SK-N-SH (cell line): ENCODE measurements at regions not wholly inside any gene's neighbourhood (a gene's known extent, or its start where the extent isn't known, plus 50 kb on each side); places are given as distances from the start of the nearest gene placed in this dataset.

Experiments
- CTCF ChIA-PET: fragments of 300-600, 350-600 bp; formaldehyde crosslinking; extraction: SDS; loops from one replicate; lab custom pipeline; 2021; lab: Yijun Ruan, JAX
- POLR2A ChIA-PET: fragments of 350-600 bp; sonication (Branson Sonifier 250); formaldehyde crosslinking; extraction: SDS; loops from one replicate; lab custom pipeline; 2020; ENCODE audit warnings: antibody characterized with exemption, inconsistent platforms; lab: Yijun Ruan, JAX
- DNase-seq: peaks from one replicate; pipeline ENCODE4 v3.0.0; 2012
- H2AFZ ChIP-seq: fragments of 200-600 bp; sonication (generic); 2 replicates; pipeline ENCODE4 v1.8.1; 2016; ENCODE audit warnings: antibody characterized with exemption, mild to moderate bottlenecking, low read depth
- H3F3A ChIP-seq: fragments of 200-600 bp; sonication (generic); replicated peaks from 2 replicates; pipeline ENCODE3; 2016; ENCODE audit warnings: antibody characterized with exemption, mild to moderate bottlenecking; ENCODE audit not compliant: insufficient read depth
- H3K27ac ChIP-seq, 2 experiments: fragments of 200-500 bp in 1 of 2; fragments of 200-600 bp in 1 of 2; sonication (Bioruptor generic) in 1 of 2; sonication (generic), shearing (Covaris generic) in 1 of 2; 2 replicates each; pipeline versions ENCODE4 v1.5.1 to v1.6.1; 2014 to 2016; ENCODE audit warnings: low read depth in 2 of 2, inconsistent platforms in 1 of 2, low read length in 1 of 2, mild to moderate bottlenecking in 1 of 2, mixed read lengths in 1 of 2
- H3K27me3 ChIP-seq: fragments of 200-600 bp; sonication (generic), shearing (Covaris generic); 2 replicates; pipeline ENCODE4 v1.6.1; 2016; ENCODE audit warnings: mixed run types; ENCODE audit not compliant: insufficient read depth
- H3K36me3 ChIP-seq, 2 experiments: fragments of 200-500 bp in 1 of 2; fragments of 200-600 bp in 1 of 2; sonication (Bioruptor generic) in 1 of 2; sonication (generic) in 1 of 2; replicated peaks in 1 of 2; 2 replicates each; pipeline versions ENCODE3 to v1.5.1; 2014 to 2016; ENCODE audit warnings: low read length in 1 of 2, mild to moderate bottlenecking in 1 of 2; ENCODE audit not compliant: insufficient read depth in 2 of 2, control insufficient read depth in 1 of 2
- H3K4me1 ChIP-seq, 2 experiments: fragments of 200-500 bp in 1 of 2; fragments of 200-600 bp in 1 of 2; sonication (Bioruptor generic) in 1 of 2; sonication (generic), shearing (Covaris generic) in 1 of 2; 2 replicates each; pipeline versions ENCODE4 v1.5.1 to v1.6.1; 2014 to 2016; ENCODE audit warnings: low read depth in 1 of 2, low read length in 1 of 2, mixed run types in 1 of 2; ENCODE audit not compliant: insufficient read depth in 2 of 2, control insufficient read depth in 1 of 2
- H3K4me2 ChIP-seq: fragments of 200-600 bp; sonication (generic), shearing (Covaris generic); 2 replicates; pipeline ENCODE4 v1.6.1; 2017; ENCODE audit warnings: mixed run types
- H3K4me3 ChIP-seq, 2 experiments: fragments of 200-500 bp in 1 of 2; fragments of 200-600 bp in 1 of 2; sonication (Bioruptor generic) in 1 of 2; sonication (generic), shearing (Covaris generic) in 1 of 2; 2 replicates each; pipeline versions ENCODE4 v1.5.1 to v1.8.1; 2014 to 2016; ENCODE audit warnings: low read depth in 2 of 2, inconsistent platforms in 1 of 2, low read length in 1 of 2, mild to moderate bottlenecking in 1 of 2, mixed read lengths in 1 of 2, moderate library complexity in 1 of 2
- H3K79me2 ChIP-seq: fragments of 200-600 bp; sonication (generic); 2 replicates; pipeline ENCODE4 v1.8.1; 2017; ENCODE audit warnings: mild to moderate bottlenecking; ENCODE audit not compliant: insufficient read depth
- H3K9ac ChIP-seq: fragments of 200-600 bp; sonication (generic); 2 replicates; pipeline ENCODE4 v1.6.1; 2017; ENCODE audit warnings: mixed run types
- H3K9me2 ChIP-seq: fragments of 200-600 bp; sonication (generic); 2 replicates; pipeline ENCODE4 v1.6.1; 2017; ENCODE audit warnings: mixed run types
- H3K9me3 ChIP-seq: fragments of 200-600 bp; sonication (generic); 2 replicates; pipeline ENCODE4 v1.6.1; 2017; ENCODE audit warnings: mixed run types, mild to moderate bottlenecking, moderate library complexity
- H4K20me1 ChIP-seq: fragments of 200-600 bp; sonication (generic); 2 replicates; pipeline ENCODE4 v1.6.1; 2017; ENCODE audit warnings: mild to moderate bottlenecking, mixed run types; ENCODE audit not compliant: insufficient read depth
- ELF1 ChIP-seq: IDR thresholded peaks from 2 replicates; pipeline ENCODE4 v1.4.0; 2012
- FOSL2 ChIP-seq: IDR thresholded peaks from 2 replicates; pipeline ENCODE4 v1.4.0; 2012; ENCODE audit warnings: low read depth, mild to moderate bottlenecking, moderate library complexity, borderline replicate concordance
- FOXM1 ChIP-seq: IDR thresholded peaks from 2 replicates; pipeline ENCODE4 v1.4.0; 2012; ENCODE audit warnings: low read depth, mild to moderate bottlenecking
- JUND ChIP-seq: IDR thresholded peaks from 2 replicates; pipeline ENCODE4 v1.4.0; 2012
- MAX ChIP-seq: IDR thresholded peaks from 2 replicates; pipeline ENCODE4 v1.4.0; 2012; ENCODE audit warnings: low read depth
- NFIC ChIP-seq: IDR thresholded peaks from 2 replicates; pipeline ENCODE4 v1.4.0; 2012; ENCODE audit warnings: borderline replicate concordance
- NRF1 ChIP-seq: IDR thresholded peaks from 2 replicates; pipeline ENCODE4 v1.6.1; 2012; ENCODE audit warnings: low read depth, mild to moderate bottlenecking, low read length
- REST ChIP-seq: IDR thresholded peaks from 2 replicates; pipeline ENCODE4 v1.6.1; 2012; ENCODE audit warnings: mild to moderate bottlenecking, low read depth, low read length, moderate library complexity
- RXRA ChIP-seq: IDR thresholded peaks from 2 replicates; pipeline ENCODE4 v1.4.0; 2012; ENCODE audit warnings: low read depth, mild to moderate bottlenecking, borderline replicate concordance
- TCF12 ChIP-seq: IDR thresholded peaks from 2 replicates; pipeline ENCODE4 v1.4.0; 2012
- ZBTB33 ChIP-seq: IDR thresholded peaks from 2 replicates; pipeline ENCODE4 v1.4.0; 2012; ENCODE audit warnings: low read depth, borderline replicate concordance
- WGBS: methylation state at CpG from one replicate; pipeline ENCODE4 v1.1.6; 2017; ENCODE audit warnings: low lambda C conversion rate; 5-methylcytosine and 5-hydroxymethylcytosine counted together
- TF ChIP-seq, protein P1 (sequence below): fragments of 150-350 bp; IDR thresholded peaks from 2 replicates; pipeline ENCODE4 v1.6.1; 2016; ENCODE audit warnings: mild to moderate bottlenecking, low read depth, low read length
- TF ChIP-seq, protein P2 (sequence below): IDR thresholded peaks from 2 replicates; pipeline ENCODE4 v1.4.0; 2012; ENCODE audit warnings: low read depth, borderline replicate concordance

GRCh38 chr22:27309697-27310096 lies 491.9 kb downstream of the MN1 start:
- Histone ChIP-seq H2AFZ (no peak overlapping the region), H3K4me3 (no peak overlapping the region), H3K27me3 (no peaks in the 10 kb centered on the region), H3K27ac (no peak overlapping the region), H3K79me2 (no peaks in the 10 kb centered on the region), H3F3A (no peaks in the 10 kb centered on the region), H3K4me2 (no peak overlapping the region), H3K36me3 (no peaks in the 10 kb centered on the region), H3K9ac (no peak overlapping the region), H3K4me1 (peaks cover 0 to 11% of the 10 kb centered on the region in 2 experiments; a peak in 1 of 4 replicates), H3K9me2 (no peaks in the 10 kb centered on the region), H3K9me3 (no peaks in the 10 kb centered on the region), H4K20me1 (no peaks in the 10 kb centered on the region)
- POLR2A ChIA-PET = interaction anchor here (0.6 kb wide), 1 partner anchor 1462 kb away, joined by 3 read pairs; no protein-coding TSS in a partner anchor
- CTCF ChIA-PET = no interaction called here
- TF ChIP-seq REST = no peak
- 29% methylated on average over 1 of the region's 2 CpGs for WGBS
- no peak for DNase-seq

DNA sequence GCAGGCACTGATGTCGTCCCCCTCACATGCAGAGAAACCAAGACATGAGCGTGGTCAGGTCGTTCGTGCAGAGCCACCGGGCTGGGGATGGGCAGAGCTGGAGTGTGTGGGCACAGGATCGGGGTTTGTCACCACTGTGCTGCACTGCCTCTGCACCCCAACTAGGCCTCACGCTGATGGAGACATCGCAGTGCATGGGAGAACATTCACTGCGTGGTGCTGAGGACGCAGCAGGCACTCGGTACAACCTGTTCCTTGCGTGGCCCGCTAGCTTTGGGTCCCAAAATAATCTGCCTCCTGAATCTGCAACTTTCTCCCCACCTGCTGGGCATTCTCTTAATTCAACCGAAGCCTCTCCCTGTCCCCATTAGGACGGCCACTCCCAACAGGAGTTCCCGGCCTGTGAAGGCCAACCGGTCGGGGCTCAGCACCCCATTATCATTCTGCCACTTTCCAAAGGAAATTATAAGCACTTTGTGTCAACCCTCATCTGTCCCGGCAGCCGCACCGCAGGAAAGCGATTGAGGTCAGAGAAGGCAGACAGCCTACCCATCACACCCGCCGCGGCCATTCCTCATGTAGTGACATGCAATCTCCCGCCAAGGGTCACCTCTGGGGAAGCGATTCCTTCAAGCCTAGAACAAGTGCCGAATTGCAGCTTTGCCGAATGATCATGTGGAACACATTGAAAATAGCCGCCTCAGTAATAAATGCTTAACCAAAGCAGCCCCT lies 490.4 kb downstream of the MN1 start:
- TF ChIP-seq, protein P1, sequence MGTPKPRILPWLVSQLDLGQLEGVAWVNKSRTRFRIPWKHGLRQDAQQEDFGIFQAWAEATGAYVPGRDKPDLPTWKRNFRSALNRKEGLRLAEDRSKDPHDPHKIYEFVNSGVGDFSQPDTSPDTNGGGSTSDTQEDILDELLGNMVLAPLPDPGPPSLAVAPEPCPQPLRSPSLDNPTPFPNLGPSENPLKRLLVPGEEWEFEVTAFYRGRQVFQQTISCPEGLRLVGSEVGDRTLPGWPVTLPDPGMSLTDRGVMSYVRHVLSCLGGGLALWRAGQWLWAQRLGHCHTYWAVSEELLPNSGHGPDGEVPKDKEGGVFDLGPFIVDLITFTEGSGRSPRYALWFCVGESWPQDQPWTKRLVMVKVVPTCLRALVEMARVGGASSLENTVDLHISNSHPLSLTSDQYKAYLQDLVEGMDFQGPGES = no peak
- TF ChIP-seq ZBTB33 = no peak
- TF ChIP-seq MAX = no peak
- TF ChIP-seq, protein P2, sequence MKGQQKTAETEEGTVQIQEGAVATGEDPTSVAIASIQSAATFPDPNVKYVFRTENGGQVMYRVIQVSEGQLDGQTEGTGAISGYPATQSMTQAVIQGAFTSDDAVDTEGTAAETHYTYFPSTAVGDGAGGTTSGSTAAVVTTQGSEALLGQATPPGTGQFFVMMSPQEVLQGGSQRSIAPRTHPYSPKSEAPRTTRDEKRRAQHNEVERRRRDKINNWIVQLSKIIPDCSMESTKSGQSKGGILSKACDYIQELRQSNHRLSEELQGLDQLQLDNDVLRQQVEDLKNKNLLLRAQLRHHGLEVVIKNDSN = no peak
- TF ChIP-seq FOSL2 = no peak
- no peak for TF ChIP-seq RXRA
- TF ChIP-seq JUND = no peak
- TF ChIP-seq FOXM1 = no peak
- TF ChIP-seq TCF12 = no peak
- TF ChIP-seq ELF1 = no peak
- TF ChIP-seq NRF1 = no peak
- TF ChIP-seq NFIC = no peak
- no peaks in the 10 kb centered on the region for H3K36me3 ChIP-seq
- no peaks in the 10 kb centered on the region for H3K9me3 ChIP-seq
- ChIA-PET POLR2A (no interaction called here), CTCF (interaction anchor here (0.6 kb wide), 1 partner anchor 171 kb away, joined by 3 read pairs; no protein-coding TSS in a partner anchor)
- no peaks in the 10 kb centered on the region for H3K9me2 ChIP-seq
- no peak overlapping the region for H3K4me2 ChIP-seq
- no peak overlapping the region for H3K4me3 ChIP-seq
- peaks cover 0 to 11% of the 10 kb centered on the region in 2 experiments; a peak in 1 of 4 replicates for H3K4me1 ChIP-seq
- H2AFZ ChIP-seq = no peak overlapping the region
- no peak overlapping the region for H3K27ac ChIP-seq
- 83% methylated on average over 20 of the region's 30 CpGs for WGBS
- H3F3A ChIP-seq = no peaks in the 10 kb centered on the region
- H3K27me3 ChIP-seq = no peaks in the 10 kb centered on the region; the same call in 1 of the 2 replicates
- no peaks in the 10 kb centered on the region for H3K79me2 ChIP-seq
- no peak overlapping the region for H3K9ac ChIP-seq
- DNase-seq = no peak
- no peaks in the 10 kb centered on the region for H4K20me1 ChIP-seq
